ENCODE measurements at regions not wholly inside any gene's neighbourhood (a gene's known extent, or its start where the extent isn't known, plus 50 kb on each side); places are given as distances from the start of the nearest gene placed in this dataset.

GRCh38 chr2:67829470-67829869 lies 233.3 kb downstream of the C1D start:
- TF ChIP-seq EZH2 (conservative IDR thresholded peaks at IDR 0.05; ENCODE audit: low read depth, low read length) (no peak), SP1 (IDR thresholded peaks at IDR 0.05) (no peak), SP1 (CRISPR knock-in tag; IDR thresholded peaks at IDR 0.05) (no peak), STAT5B (CRISPR knock-in tag; IDR thresholded peaks at IDR 0.05) (no peak), ZNF75D (CRISPR knock-in tag; IDR thresholded peaks at IDR 0.05; ENCODE audit: borderline replicate concordance) (no peak), ASH2L (IDR thresholded peaks at IDR 0.05; ENCODE audit: insufficient read length, low read depth, low read length) (no peak), SIN3A (IDR thresholded peaks at IDR 0.05; ENCODE audit: borderline replicate concordance, low read depth, low read length) (no peak), MAF1 (CRISPR knock-in tag; IDR thresholded peaks at IDR 0.05; ENCODE audit: borderline replicate concordance) (no peak), GABPB1 (CRISPR knock-in tag; IDR thresholded peaks at IDR 0.05) (no peak)
